Mammary epithelial cell (primary cell): ENCODE measurements at regions not wholly inside any gene's neighbourhood (a gene's known extent, or its start where the extent isn't known, plus 50 kb on each side); places are given as distances from the start of the nearest gene placed in this dataset.

Experiments
- EZH2 ChIP-seq: IDR thresholded peaks from 2 replicates; pipeline ENCODE4 v1.6.1; 2012; ENCODE audit warnings: low read length, inconsistent platforms, borderline replicate concordance
- TF ChIP-seq, protein P1 (sequence below), 2 donors: IDR thresholded peaks in 1 of 2; conservative IDR thresholded peaks in 1 of 2; 2 replicates each; pipeline ENCODE4 v1.5.1; 2011 to 2012; ENCODE audit warnings: inconsistent platforms in 2 of 2, low read length in 2 of 2, mild to moderate bottlenecking in 2 of 2, control low read depth in 1 of 2, low read depth in 1 of 2; ENCODE audit not compliant: insufficient read depth in 1 of 2; ENCODE audit errors: extremely low read depth in 1 of 2

- TF ChIP-seq, protein P1, sequence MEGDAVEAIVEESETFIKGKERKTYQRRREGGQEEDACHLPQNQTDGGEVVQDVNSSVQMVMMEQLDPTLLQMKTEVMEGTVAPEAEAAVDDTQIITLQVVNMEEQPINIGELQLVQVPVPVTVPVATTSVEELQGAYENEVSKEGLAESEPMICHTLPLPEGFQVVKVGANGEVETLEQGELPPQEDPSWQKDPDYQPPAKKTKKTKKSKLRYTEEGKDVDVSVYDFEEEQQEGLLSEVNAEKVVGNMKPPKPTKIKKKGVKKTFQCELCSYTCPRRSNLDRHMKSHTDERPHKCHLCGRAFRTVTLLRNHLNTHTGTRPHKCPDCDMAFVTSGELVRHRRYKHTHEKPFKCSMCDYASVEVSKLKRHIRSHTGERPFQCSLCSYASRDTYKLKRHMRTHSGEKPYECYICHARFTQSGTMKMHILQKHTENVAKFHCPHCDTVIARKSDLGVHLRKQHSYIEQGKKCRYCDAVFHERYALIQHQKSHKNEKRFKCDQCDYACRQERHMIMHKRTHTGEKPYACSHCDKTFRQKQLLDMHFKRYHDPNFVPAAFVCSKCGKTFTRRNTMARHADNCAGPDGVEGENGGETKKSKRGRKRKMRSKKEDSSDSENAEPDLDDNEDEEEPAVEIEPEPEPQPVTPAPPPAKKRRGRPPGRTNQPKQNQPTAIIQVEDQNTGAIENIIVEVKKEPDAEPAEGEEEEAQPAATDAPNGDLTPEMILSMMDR (conservative IDR thresholded peaks at IDR 0.05 in 1 of 2, IDR thresholded peaks at IDR 0.05 in 1 of 2; ENCODE audit: extremely low read depth in 1 of 2, insufficient read depth in 1 of 2, low read depth in 1 of 2, low read length in 2 of 2) = no peak
- TF ChIP-seq EZH2 = no peak
Measured at GRCh38 chr10:42987121-42987541, 89.7 kb upstream of the RET start.
